ENCODE measurements at regions not wholly inside any gene's neighbourhood (a gene's known extent, or its start where the extent isn't known, plus 50 kb on each side); places are given as distances from the start of the nearest gene placed in this dataset.

DNA sequence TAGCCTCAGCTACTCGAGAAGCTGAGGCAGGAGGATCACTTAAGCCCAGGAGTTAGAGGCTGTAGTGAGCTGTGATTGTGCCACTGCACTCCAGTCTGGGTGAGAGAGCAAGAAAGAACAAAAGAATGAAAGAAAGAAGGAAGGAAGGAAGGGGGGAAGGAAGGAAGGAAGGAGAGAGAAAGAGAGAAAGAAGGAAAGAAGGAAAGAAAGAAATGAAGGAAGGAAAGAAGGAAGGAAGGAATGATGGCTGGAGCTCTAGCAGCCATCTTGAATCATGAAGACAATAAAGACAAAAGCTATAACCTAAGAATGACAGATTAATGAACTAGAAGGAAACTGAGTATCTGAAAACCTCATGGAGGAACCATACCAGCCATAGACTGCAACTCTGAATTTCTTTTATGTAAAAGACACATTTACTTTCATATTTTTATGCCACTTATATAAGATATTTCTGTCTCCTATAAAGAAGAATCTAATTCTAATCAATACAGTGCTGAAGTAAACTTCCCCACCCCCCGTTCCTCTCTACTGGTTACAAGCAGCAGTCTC is 522.3 kb upstream of the JARID2 start:
- intact Hi-C loops (cut with DNase I), result no loop called here
- ATAC-seq (no peak), DNase-seq (ENCODE audit: missing footprints) (no peak)

DNA sequence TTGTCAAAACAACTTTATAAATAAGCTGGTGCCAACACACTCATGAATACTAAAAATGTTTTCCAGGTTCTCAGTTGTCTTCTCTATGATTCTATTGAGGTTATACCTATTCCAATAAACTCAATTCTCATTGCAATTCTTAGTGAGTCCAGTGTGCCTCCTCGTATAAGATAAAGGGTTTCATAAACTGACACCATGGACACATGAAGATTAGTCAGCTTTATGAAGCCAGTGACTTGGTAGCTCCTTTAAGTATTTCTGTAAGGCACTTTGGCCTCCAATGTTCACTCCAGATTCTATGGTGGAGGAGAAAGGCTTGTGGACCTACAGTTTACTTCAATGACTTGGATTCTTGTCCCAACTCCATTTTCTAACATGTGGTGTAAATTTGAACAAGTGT is 521.3 kb upstream of the JARID2 start:
- intact Hi-C loops (cut with DNase I), result no loop called here
- no peak for DNase-seq (ENCODE audit: missing footprints)
- no peak for ATAC-seq

DNA sequence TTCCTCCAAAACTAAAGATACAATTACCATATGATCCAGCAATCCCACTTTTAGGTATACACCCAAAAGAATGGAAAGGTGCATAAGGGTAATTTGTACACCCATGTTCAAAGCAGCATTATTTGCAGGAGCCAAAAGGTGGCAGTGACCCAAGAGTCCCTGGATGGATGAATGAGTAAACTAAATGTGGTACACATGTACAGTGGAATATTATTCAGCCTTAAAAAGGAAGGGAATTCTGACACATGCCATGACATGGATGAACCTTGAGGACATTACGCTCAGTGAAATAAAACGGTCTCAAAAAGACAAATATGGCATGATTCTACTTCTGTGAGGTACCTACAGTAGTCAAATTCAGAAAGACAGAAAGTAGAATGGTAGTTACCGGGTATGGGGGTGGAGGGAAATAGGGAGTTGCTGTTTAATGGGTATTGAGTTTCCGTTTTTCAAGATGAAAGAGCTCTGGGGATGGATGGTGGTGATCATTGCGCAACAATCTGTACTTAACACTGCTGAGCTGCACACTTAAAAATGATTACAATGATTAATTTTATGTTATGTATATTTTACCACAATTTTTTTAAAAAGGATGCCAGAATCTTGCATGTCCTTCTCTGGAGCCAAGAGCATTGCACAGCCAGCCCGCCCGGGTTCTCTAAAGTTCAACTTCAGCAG is 518.9 kb upstream of the JARID2 start:
- intact Hi-C loops (cut with DNase I), result no loop called here
- ATAC-seq, result peak; percentile 27
- DNase-seq (ENCODE audit: missing footprints), result peak; percentile 72

DNA sequence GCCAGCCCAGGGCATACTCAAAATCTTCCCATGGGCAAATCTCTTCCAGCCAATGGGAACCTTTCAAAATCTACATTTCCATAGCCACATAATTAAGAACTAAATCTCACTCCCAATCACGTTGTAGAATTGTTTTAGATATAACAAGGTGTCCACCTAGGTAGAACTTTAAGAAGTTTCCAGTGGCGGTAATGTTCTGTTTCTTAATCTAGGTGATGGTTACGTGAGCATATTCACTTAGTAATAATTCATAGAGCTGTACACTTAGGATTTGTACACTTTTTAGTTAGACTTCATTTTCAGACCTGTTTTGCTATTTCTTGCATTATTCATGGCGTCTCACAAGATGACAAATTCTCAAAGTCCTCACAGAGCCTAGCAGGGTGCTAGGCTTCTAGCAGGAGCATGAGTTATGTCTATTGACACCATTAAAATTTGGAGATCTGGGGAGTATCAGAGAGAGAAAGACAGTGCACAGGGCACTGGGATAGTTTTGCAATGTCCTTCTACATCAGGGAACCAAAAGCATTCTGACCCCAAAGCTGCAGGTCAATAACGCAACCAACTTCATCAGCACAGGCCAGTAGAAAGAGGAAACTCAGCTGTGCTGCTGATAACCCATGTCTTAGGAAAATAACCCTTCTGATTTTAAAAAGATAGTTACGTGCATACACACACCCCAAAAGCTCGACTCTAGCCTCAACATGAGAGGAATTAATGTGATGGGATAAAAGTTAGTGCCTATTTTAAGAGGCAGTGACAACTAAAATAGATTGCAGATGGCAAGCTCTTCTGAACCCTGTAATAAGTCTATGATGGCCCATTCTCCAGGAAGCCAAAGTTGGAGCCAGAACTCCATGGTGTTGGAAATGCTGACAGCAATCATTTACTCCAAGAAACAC is 518.1 kb upstream of the JARID2 start:
- intact Hi-C loops (cut with DNase I), result no loop called here
- peak; percentile 66 for ATAC-seq

DNA sequence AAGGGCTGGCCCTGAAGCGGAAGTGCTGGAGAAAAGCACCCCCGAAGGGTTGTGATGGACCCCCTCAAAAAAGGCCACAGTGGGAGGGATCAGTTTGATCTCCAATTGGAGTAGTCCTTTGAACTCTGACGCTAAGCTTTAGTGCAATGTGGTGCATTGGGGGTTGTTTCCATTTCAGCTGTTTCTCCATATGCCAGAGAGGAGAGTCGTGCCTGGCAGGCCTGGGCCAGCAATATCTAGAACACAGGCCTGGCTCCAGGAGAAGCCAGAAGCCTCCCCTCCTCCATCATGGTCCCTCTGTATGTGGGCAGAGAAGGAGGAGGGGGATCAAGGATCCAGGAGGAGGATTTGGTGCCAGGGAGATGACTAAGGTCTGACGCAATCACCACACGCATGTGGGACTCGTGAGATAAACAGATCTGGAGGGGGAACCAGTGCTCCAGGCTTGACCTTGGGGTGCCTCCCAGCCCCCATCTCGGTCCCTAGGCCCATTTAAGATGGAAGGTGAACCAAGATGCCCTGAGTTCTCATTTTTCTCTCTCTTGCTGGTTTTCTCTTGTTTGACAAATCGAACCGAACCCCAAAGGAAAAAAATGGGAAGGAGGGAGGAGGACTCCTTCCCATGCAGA is 517.4 kb upstream of the JARID2 start:
- intact Hi-C loops (cut with DNase I), result no loop called here
- peak; percentile 68 for DNase-seq (ENCODE audit: missing footprints)
- ATAC-seq, result peak; percentile 29

More for the DNA sequence above, 518.1 kb upstream of the JARID2 start:
- DNase-seq (ENCODE audit: missing footprints), result no peak

DNA sequence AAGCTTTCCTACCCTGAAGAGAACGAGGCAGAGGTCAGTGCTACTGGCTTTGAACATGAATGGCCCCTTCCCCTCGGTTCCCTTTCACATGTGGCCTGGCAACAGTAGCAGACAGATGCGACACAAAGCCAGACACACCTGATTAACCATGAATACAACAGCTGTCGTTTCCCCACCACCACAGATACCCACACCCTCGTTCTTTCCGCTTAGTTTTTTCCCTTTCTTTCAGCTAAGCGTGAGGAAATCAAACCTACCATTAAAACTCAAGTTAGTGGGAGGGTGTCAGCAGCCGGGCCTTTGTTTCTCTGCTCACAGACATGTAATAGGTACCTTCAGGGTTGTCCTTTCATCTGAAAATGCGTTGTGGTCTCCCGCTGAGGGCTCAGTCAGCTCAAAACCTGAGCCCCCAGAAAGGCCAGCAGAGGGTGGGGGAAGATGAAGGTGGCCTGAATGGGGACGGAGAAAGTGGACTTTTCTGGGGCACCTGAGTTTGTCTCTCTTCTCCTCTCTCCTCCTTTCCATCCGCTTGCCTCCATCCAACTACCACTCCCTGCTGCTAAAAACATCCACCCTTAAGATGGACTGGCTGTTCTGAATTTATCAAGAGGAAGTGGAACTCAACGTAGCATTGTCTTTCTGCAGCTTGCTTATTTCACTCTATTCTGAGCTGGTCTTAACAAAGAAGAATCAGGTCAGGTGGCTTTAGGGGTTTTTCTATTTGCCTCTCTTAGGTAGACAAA is 516.6 kb upstream of the JARID2 start:
- ATAC-seq (no peak), DNase-seq (ENCODE audit: missing footprints) (no peak)
- intact Hi-C loops (cut with DNase I), result no loop called here

DNA sequence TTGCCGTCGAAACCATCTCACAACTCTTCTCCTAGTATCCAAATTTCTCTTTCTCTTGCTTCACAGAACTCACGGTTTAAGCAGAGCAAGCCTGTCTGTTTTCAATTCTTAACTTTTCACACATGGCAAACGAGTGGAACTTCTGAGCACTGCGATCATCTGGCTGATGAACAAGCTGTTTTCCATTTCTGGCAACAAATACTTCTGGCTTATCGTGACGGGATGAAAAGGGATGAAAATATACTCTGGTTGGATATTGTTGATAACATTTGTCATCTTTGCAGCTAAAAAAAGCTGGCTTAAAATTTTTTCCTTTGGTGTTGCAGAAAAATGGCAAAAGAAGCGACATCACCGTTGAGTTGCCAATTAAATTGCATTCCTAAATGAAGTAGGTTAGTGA is 515.2 kb upstream of the JARID2 start:
- DNase-seq (ENCODE audit: missing footprints) (no peak), ATAC-seq (no peak)
- intact Hi-C loops (cut with DNase I), result no loop called here

DNA sequence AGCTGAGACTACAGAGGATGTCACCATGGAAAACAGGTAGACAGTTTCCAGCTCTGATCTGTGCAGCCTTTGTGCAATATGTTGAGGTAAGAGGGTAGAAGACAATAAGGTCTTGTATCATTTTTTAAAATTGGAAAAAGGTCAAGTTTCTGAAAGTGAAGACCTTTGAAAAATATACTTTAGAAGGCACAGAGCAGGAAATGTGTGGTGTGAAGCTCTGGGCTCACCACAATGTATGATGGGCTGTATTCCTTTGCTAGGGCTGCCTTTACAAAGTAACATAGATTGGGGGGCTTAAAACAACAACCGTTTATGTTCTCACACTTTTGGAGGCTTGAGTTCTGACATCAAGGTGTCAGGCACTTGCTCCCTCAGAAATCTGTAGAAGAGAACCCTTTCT is 514.3 kb upstream of the JARID2 start:
- intact Hi-C loops (cut with DNase I), result no loop called here

DNA sequence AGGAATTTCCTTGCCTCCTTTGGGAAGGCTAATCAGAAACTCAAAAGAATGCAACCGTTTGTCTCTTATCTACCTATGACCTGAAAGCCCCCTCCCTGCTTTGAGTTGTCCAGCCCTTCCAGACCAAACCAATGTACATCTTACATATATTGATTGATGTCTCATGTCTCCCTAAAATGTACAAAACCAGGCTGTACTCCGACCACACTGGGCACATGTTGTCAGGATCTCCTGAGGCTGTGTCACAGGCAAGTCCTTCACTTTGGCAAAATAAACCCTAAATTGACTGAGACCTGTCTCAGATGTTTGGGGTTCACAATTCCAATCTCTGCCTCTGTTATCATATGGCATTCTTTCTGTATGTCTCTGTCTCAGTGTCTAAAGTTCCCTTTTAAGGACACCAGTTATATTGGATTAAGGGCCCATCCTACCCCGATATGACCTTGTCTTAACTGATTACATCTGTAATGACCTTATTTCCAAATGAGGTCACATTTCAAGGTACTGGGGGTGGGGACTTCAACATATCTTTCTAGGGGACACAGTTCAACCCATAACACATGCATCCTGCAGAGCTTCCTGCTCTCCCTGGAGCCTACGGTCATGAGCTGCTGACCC is 513.5 kb upstream of the JARID2 start:
- DNase-seq (ENCODE audit: missing footprints) (no peak), ATAC-seq (no peak)
- intact Hi-C loops (cut with DNase I), result no loop called here

More for the DNA sequence above, 514.3 kb upstream of the JARID2 start:
- ATAC-seq (no peak), DNase-seq (ENCODE audit: missing footprints) (no peak)

DNA sequence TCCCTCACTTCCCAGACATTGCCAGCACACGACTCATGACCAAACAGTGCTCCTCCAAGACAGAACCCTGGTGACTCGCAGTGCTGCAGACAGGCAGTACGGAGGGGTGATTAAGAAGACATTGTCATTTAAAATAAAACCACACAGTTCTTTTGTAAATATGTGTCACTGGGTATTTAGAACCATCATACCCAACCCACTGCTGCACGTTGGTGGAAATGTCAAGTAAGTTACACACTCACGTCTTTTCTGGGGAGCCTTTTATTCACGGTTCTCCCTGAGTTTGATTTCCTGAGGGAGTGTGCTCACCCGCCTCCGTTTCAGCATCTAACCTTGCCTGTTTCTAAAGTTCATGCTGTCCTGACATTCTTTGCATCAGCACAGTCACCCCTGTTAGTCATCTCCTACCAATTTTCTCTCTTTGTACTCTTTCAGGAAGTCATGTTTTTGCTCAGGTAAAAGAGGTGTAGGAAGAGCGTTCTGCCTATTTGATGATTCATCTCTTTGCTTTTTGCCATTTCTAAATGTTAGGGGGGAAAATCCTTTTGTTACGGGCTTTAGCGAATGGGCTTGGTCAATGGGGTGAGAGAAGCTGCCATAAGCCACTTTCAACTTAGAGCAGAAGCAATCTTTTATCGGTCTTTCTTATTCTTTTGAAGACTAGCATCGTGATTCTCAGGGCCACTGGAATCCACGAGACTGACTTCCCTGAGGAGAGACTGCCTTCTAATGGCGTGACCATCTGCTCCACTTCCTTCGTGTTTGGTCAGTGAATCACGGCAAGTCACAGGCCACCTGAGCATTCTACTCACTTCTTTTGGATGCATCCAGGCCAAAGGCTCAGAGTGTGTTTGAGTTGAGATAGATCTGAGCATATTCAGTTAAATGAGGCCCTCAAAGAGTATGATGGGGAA is 512.8 kb upstream of the JARID2 start:
- intact Hi-C loops (cut with DNase I), result no loop called here
- ATAC-seq, result no peak
- DNase-seq (ENCODE audit: missing footprints), result no peak

DNA sequence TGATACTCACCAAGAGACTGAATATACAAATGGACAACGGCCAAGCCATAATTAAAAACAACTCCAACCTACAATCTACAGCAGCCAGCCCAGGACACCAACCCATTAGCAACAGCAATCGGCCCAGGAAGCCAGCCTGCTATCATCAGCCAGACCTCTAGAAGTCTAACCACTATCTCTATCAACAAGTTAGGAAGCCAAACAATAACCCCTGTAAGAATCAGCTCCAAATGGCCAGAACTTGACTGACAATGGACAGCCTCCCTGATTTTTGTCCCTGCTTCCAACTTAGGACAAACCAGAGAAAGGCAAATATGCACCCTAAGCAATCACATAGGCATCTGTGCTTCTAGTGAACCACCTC is 511.8 kb upstream of the JARID2 start:
- intact Hi-C loops (cut with DNase I), result no loop called here

DNA sequence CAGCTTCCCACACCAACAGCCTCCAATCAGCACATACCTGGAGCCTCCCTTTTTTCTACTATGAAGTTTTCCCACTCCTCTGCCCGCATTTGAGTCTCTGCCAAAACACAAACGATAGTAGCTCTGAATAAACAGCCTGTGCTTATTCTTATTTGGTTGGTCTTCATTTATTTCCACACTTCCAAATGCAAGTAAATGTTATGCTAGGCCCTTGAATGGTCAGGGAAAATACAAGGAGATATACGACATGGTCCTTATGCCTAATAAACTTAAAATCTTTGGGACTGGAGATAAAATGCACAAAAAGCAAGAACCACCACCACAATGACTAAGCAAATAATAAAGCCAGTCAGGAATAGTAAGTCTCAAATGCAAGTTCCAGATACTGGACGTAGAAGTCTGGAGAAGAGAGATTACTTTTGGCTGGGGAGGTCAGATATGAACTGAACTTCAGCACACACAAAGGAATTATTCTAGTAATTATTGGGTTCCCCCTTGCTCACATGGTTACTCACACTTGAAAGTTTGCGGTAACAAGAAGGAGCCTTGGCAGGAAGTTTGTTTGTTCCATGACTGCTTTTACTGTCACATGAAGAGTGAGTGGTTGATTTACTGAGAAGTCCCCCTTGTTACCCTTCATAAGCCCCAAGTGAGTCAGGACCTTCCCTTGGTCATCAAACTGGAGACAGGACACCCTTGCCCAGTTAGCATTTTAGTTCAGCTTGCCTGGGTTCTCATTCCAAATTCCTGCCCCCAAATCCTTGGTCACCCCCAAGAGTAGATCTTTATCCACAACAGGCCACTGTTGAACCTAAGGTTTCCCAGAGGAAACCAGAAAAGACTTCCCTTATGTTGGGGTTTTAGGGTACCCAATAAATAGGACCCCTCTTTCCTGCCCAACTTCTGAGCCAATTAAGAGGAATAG is 511.2 kb upstream of the JARID2 start:
- intact Hi-C loops (cut with DNase I), result no loop called here
- no peak for ATAC-seq
- DNase-seq (ENCODE audit: missing footprints), result no peak

More for the DNA sequence above, 511.8 kb upstream of the JARID2 start:
- ATAC-seq, result no peak
- no peak for DNase-seq (ENCODE audit: missing footprints)

DNA sequence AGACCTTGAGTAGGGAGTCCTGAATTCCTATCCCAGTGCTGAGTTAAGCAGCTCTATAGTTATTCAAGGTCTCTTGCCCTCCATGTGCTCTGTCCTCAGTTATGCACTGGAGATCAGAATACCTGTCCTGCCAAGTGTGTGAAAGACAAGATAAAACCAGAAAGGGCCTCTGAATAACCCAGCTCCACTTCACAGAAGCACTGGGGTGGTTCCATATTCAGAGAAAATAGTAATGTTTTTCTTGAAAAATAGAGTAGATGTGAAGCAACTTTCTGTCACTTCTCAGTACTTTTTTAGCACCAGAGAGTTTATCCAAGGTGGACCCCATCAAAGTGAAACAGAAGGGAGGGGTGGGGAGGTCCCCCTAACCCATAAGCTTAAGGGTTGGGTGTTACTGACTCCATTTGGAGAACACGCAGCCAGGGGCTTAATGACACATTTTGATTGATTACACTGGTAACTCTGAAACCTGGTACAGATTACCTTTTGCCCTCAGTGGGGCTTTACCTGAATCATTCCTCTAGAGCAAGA is 509.8 kb upstream of the JARID2 start:
- DNase-seq (ENCODE audit: missing footprints) (no peak), ATAC-seq (no peak)
- intact Hi-C loops (cut with DNase I), result no loop called here

DNA sequence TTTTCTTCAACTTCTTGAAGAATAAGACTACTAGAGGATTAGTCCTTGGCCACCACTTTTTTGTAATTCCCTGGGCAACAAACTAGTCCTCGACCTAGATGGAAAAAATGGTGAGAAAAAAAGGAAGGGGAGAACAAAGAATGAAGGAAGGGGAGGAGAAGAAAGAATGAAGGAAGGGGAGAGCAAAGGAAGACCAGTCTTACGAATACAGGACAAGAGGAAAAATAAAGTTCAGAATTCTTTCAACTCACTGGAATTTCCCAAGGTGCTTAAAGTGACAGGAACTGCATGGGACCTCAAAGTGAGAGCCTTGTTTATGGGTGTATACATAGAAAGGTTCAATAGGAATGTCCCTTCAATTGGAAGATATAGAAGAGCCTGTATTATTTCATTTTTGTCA is 509.3 kb upstream of the JARID2 start:
- intact Hi-C loops (cut with DNase I), result no loop called here
- DNase-seq (ENCODE audit: missing footprints) (no peak), ATAC-seq (no peak)

DNA sequence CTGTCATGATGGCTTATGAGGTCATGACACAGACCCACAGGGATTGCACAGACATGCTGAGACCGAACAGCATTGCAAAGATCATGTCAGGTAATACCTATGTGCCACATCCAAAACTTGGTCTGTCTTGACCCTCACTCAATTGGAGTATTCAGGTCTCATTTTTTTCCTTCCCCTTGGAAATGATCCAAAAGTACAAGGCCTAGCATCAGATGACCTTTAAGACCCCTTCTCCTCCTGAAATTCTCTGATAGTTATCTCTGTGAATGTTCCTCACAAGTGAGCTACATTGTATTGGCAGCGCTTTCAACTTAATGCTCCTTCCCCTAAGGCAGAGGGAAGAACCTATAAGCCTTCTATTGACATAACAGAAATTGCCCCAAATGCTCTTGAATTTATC is 507.4 kb upstream of the JARID2 start:
- ATAC-seq (no peak), DNase-seq (ENCODE audit: missing footprints) (no peak)
- intact Hi-C loops (cut with DNase I), result no loop called here

DNA sequence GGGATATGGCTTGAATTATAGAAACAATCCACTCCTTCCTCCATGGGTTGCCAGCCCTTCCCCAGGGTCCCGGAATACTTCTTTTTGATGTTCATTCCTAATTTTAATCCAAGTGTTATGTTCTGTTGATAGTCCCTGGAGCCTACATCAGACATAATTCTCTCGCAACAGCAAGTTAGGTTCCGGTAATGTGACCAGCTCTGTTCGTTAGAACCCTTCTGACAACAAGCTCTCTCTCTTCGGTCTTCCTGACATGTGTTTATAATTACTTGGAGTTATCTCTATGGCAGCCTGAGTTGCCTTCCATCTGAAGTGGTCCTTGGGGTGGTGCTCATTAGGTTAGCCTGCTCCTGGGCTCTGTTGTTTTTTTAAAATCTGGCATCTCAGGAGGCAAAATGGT is 506.9 kb upstream of the JARID2 start:
- DNase-seq (ENCODE audit: missing footprints) (no peak), ATAC-seq (no peak)
- intact Hi-C loops (cut with DNase I), result no loop called here
